ENCODE measurements at regions not wholly inside any gene's neighbourhood (a gene's known extent, or its start where the extent isn't known, plus 50 kb on each side); places are given as distances from the start of the nearest gene placed in this dataset.
"Not testable (repeated sequence)": the region's sequence is repeated elsewhere in the genome, so short reads cannot be mapped to it uniquely, and the experiment has no call there.

DNA sequence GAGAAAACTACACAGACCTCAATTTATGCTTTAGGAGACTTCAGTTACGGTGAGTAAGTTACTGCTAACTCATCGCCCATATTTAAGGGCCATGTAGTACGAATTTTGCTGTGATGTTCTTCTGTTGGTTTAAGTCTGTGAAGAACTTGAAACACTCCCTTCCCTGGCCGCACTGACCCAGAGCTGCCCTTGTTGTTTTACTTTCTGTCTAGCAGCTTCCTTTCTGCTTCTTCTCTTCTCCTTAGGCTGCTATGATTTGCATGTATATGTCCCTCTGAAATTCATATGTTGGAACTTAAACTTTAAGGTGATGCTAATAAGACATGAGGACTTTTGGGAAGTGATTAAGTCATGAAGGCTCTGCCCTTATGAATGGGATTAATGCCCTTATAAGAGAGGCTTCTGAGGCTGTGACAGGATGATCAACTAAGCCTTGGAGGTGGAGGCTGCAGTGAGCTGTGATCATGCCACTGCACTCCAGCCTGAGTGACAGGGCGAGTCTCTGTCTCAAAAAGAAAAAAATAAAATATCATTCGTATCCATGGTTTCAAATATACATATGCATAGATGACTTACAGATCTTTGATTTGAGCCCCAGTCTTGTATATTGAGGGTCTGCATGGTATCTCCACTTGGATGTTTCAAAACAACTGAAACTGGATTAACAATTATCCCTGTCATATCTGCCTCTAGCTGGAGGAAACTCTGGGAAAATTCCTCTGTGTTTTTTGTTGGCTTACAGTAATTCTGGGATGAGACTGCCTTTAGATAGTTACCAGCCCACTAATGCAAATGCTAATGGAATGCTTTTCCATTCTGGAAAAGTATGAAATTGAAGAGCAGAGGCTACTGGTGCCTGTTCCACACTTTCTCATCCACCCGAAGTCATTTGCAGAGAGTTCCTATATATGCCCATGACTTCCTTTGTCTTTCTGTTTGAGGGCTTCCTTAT is 263.4 kb upstream of the ACTBL2 start:
- DNase-seq (ENCODE audit: low read depth) = no peak

- DNase-seq (ENCODE audit: low read depth) = no peak
Observed at GRCh38 chr5:57745029-57745428, 262.4 kb upstream of the ACTBL2 start.

DNA sequence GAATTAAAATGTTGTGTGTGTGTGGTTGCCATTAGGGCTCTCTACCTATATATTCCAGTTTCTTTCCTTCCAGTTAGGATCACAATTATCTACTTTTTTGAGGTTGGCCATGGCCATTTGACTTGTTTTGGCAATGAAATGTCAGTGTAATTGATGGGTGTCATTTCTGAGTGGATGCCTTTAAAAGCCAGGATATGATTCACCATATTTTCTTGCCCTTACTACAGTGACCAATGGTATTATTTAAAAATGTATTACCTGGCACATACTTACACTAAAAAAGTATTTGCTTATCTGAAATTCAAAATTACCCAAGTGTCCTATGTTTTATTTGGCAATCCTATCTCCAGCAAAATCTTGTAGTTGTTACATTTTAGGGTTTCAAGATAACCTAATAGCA is 258.7 kb upstream of the ACTBL2 start:
- DNase-seq (ENCODE audit: low read depth) = no peak

DNA sequence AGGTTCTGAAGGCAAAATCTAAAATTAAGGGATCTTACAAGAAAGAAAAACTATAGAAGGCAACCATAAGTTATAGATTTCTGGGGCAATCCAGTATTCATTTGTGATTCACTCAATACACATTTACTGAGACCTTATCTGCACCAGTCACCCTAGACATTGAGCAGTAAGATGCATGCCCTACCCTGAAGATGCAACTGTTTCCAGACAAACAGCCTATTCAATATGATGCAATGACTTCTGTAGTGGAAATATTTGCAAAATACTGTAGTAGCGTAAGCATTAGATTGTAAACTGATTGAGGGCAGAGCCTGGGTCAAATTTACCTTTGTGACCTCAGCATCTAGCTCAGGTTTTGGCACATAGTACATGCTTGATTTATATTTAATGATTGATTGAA is 256.2 kb upstream of the ACTBL2 start:
- DNase-seq (ENCODE audit: low read depth) = no peak

GRCh38 chr5:57738301-57738700 is 255.7 kb upstream of the ACTBL2 start:
- DNase-seq (ENCODE audit: low read depth) = no peak

GRCh38 chr5:57736716-57737115 is 254.1 kb upstream of the ACTBL2 start:
- no peak for DNase-seq (ENCODE audit: low read depth)

GRCh38 chr5:57735279-57736153 is 252.9 kb upstream of the ACTBL2 start:
- DNase-seq (ENCODE audit: low read depth) = peak; percentile 59

- DNase-seq (ENCODE audit: low read depth) = no peak
Observed at GRCh38 chr5:57734296-57734695, 251.7 kb upstream of the ACTBL2 start.

GRCh38 chr5:57727591-57727990 is 245.0 kb upstream of the ACTBL2 start:
- no peak for DNase-seq (ENCODE audit: low read depth)

DNA sequence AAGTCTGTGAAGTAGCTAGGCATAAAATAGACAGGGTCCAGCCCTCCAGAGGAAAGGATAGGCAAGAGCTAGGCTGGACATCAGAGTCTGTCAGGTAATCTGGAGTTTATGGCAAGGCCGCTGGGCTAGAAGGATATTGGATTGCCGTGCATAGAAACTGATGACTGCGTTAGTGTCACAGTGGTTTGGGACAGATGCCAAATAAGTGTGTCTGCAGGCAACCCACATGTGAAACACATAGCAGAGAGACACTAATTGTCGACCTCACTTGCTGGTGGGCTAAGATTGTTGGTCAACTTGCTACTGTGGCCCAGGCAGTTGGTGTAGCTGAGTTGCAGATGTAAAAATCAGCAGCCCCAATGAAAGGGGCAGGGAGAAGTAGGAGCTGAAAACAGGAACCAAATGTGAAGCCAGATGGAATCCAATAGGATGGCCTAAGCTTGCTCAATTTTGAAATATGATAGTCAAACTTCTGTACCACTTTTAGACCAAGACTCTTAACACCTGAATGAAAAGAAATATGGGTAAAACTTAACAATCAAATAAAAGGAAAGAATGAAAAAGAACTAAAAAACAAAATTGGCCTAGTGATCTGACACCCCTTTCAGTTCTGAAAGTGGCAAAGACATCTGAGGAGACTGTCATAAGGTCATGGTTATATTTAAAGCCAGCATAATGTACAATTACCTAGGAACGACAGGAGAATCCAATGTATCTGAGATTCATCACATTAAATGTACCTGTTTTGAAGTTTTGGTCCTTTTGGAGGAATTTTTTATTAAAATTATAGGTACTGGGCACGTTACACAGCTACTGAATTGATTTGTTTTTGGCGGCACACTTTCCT is 243.3 kb upstream of the ACTBL2 start:
- no peak for DNase-seq (ENCODE audit: low read depth)

- DNase-seq (ENCODE audit: low read depth) = peak; percentile 51
Observed at GRCh38 chr5:57724836-57725235, 242.2 kb upstream of the ACTBL2 start.

DNA sequence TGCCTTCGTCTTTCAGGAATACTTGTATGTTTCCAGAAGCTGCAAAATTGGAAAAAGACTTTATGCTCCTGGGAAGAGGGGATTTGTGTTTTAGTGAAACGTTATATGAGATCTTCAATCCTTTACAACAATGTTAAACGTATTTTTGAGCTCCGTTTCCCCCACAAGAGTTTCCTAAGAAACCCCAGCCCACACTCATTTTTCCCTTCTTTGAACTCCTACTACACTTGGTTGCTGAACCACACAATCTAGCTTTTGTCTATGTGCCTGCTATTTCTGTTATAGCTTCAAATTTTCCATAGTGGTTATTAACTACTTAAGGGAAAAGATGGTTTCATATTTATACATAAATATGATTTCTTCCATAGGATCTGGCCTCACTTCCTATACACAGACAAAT is 238.6 kb upstream of the ACTBL2 start:
- no peak for DNase-seq (ENCODE audit: low read depth)

- DNase-seq (ENCODE audit: low read depth) = no peak
Observed at GRCh38 chr5:57720656-57721055, 238.0 kb upstream of the ACTBL2 start.

DNA sequence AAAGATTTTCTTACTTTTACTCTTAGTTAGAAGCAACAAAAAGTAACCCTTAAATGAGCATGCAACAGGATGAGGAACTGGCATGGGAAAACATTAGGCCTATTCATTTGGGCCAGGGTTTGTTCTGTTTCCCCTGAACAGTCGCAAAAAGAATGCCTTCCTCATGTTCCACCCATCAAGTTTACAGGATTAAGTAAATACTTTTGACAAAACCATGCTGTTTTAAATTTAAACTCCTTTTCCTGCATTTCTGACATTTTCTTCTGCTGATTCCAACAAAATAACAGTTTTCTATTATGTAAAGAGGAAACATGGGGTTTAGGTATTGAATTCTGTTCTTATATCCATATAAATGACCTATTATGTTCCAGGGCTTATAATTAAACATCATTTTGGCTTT is 236.6 kb upstream of the ACTBL2 start:
- no peak for DNase-seq (ENCODE audit: low read depth)

GRCh38 chr5:57718155-57718554 is 235.5 kb upstream of the ACTBL2 start:
- no peak for DNase-seq (ENCODE audit: low read depth)

- DNase-seq (ENCODE audit: low read depth) = no peak
Observed at GRCh38 chr5:57717555-57717954, 234.9 kb upstream of the ACTBL2 start.

GRCh38 chr5:57716661-57717060 is 234.1 kb upstream of the ACTBL2 start:
- DNase-seq (ENCODE audit: low read depth) = no peak

GRCh38 chr5:57715296-57715695 is 232.7 kb upstream of the ACTBL2 start:
- DNase-seq (ENCODE audit: low read depth) = no peak

DNA sequence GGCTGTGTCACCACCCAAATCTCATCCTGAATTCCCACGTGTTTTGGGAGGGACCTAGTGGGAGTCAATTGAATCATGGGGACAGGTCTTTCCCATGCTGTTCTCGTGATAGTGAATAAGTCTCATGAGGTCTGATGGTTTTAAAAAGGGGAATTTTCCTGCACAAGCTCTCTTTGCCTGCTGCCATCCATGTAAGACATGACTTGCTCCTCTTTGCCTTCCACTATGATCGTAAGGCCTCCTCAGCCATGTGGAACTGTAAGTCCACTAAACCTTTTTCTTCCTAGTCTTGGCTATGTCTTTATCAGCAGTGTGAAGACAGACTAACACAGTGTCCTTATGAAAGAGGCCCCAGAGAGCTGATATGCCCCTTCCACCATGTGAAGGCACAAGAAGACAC is 230.9 kb upstream of the ACTBL2 start:
- not testable (repeated sequence) for DNase-seq (ENCODE audit: low read depth)

DNA sequence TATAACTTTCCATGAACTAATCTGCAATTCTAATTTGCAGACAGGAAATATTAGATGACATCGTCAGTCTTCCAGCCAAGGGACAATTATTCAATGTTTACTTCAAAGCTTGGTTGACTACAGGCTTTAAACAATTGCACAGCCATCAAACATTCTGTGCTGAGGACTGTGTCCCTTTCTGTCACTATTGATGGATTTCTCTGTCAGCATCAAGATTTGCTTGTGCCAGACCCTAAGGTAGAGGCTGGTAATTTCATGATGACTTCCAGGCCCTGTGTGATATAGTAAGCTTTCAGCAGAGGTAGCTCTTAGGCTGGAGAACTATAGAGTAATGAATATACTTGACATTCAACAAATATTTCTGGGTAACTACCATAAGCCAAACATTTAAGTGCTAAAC is 229.3 kb upstream of the ACTBL2 start:
- DNase-seq (ENCODE audit: low read depth) = no peak

DNA sequence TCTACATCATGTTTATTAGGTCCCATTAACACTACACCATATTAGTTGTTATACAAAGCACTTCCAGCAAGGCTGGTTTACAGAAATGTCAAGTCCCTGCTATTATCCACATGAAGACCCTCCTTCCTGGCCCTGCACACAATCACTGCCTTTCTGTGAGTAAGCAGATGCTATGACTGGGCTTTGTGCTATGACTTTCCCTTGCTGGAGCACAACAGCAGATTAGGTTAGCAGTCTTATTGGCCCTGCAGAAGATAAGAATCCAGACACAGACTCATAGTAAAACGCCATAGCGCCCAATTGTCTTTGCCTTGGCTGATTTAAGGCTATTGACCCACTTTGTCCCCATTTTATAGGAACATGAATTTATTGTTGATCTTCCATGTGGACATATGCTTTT is 228.9 kb upstream of the ACTBL2 start:
- DNase-seq (ENCODE audit: low read depth) = no peak

DNA sequence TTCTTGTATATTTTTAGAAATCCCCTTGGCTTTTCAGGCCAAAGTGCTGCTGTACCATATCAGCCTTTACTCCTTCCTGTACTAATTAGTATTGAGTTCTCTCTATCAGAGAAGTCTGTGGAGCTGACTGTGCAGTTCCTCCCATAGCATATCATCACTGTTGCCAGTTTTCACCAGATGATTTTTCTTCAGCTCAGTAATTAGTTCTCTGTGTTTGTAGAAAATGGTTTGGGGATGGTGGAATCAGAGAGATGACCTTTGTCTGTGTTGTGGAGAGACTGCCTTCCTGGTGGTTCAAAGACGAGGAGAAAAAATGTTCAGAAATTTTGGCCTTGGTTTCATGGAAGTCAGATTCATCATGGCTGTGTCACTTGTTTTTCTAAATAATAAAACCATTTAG is 227.5 kb upstream of the ACTBL2 start:
- no peak for DNase-seq (ENCODE audit: low read depth)

Measured in GM04504 (cell line).